ENCODE measurements at regions not wholly inside any gene's neighbourhood (a gene's known extent, or its start where the extent isn't known, plus 50 kb on each side); places are given as distances from the start of the nearest gene placed in this dataset.

DNA sequence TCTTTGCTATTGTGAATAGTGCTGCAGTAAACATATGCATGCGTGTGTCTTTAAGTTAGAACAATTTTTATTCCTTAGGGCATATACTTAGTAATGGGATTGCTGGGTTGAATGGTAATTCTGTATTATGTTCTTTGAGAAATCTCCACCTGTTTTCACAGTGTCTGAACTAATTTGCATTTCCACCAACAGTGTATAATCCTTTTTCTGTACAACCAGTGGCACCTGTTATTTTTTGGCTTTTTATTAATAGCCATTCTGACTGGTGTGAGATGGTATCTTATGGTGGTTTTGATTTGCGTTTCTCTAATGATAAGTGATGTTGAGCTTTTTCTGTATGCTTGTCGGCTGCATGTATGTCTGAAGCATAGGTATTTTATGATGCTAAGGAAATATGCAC is 820.8 kb upstream of the MAP3K7 start:
- H2AFZ ChIP-seq (ENCODE audit: insufficient read depth, low read depth, low read length, poor library complexity, severe bottlenecking): no peak overlapping the region
- no peak overlapping the region for H3K4me2 ChIP-seq (replicated peaks; ENCODE audit: extremely low read depth, low read length, poor library complexity, severe bottlenecking)
- no peaks in the 10 kb centered on the region for H3K36me3 Mint-ChIP-seq
- no peak for DNase-seq
- H3K4me1 ChIP-seq (ENCODE audit: control insufficient read depth in 1 of 2, insufficient read depth in 2 of 2, low read length in 2 of 2): no peaks in the 10 kb centered on the region
- no peak overlapping the region for H3K9ac ChIP-seq (ENCODE audit: insufficient read depth, low read length, poor library complexity, severe bottlenecking)
- H3K27me3 ChIP-seq (ENCODE audit: control insufficient read depth in 2 of 2, insufficient read depth in 2 of 2, low read length in 2 of 2): no peaks in the 10 kb centered on the region
- no peaks in the 10 kb centered on the region for H3K79me2 ChIP-seq (ENCODE audit: insufficient read depth, low read length)
- no peaks in the 10 kb centered on the region for H3K27me3 Mint-ChIP-seq (ENCODE audit: low read depth in 3 of 3)
- H3K9me3 Mint-ChIP-seq: peaks cover 2 to 17% (median 6%) of the 10 kb centered on the region in 7 donors
- WGBS (ENCODE audit: insufficient coverage): 90% methylated on average over 2 of the region's 3 CpGs
- no peaks in the 10 kb centered on the region for H4K20me1 ChIP-seq (ENCODE audit: insufficient read depth, low read length)
- H3K27ac Mint-ChIP-seq: no peak overlapping the region
- H3K4me3 ChIP-seq (replicated peaks in 1 of 3; ENCODE audit: low read depth in 2 of 3, low read length in 3 of 3): no peak overlapping the region
- H3K36me3 ChIP-seq (replicated peaks in 1 of 2; ENCODE audit: control insufficient read depth in 1 of 2, insufficient read depth in 2 of 2, low read length in 2 of 2): no peaks in the 10 kb centered on the region
- no peak overlapping the region for H3K4me3 Mint-ChIP-seq
- H3K9me3 ChIP-seq (replicated peaks in 1 of 2; ENCODE audit: control insufficient read depth in 1 of 2, insufficient read depth in 1 of 2, low read length in 2 of 2): peaks cover 12 to 17% of the 10 kb centered on the region in 2 donors
- no peak overlapping the region for H3K27ac ChIP-seq (ENCODE audit: low read depth in 1 of 2, low read length in 2 of 2)
- TF ChIP-seq, protein P1, sequence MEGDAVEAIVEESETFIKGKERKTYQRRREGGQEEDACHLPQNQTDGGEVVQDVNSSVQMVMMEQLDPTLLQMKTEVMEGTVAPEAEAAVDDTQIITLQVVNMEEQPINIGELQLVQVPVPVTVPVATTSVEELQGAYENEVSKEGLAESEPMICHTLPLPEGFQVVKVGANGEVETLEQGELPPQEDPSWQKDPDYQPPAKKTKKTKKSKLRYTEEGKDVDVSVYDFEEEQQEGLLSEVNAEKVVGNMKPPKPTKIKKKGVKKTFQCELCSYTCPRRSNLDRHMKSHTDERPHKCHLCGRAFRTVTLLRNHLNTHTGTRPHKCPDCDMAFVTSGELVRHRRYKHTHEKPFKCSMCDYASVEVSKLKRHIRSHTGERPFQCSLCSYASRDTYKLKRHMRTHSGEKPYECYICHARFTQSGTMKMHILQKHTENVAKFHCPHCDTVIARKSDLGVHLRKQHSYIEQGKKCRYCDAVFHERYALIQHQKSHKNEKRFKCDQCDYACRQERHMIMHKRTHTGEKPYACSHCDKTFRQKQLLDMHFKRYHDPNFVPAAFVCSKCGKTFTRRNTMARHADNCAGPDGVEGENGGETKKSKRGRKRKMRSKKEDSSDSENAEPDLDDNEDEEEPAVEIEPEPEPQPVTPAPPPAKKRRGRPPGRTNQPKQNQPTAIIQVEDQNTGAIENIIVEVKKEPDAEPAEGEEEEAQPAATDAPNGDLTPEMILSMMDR (IDR thresholded peaks at IDR 0.05): no peak
- H3K4me1 Mint-ChIP-seq: no peaks in the 10 kb centered on the region
- intact Hi-C loops (cut with micrococcal nuclease): no loop called here

DNA sequence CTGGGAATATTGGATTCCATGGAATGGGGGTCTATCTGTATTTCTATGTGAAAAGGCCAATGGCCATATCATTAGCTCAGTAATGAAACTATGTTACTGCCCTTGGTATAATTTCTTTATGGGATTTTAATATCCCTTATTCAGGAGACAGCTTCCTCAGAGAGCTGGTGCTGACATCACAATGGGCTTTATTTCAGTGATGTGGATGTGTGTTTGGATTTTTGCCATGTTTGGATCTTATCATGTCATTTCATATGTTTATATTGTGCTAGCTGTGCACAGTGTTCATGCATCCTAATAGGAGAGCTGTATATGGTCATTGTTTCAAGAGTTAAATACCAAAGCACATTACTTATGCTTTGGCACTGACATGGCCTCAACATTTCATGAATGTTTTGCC is 806.1 kb upstream of the MAP3K7 start:
- no peak overlapping the region for H3K4me2 ChIP-seq (replicated peaks; ENCODE audit: extremely low read depth, low read length, poor library complexity, severe bottlenecking)
- H3K79me2 ChIP-seq (ENCODE audit: insufficient read depth, low read length): no peaks in the 10 kb centered on the region
- no peaks in the 10 kb centered on the region for H4K20me1 ChIP-seq (ENCODE audit: insufficient read depth, low read length)
- no peak for DNase-seq
- H3K36me3 ChIP-seq (replicated peaks in 1 of 2; ENCODE audit: control insufficient read depth in 1 of 2, insufficient read depth in 2 of 2, low read length in 2 of 2): no peaks in the 10 kb centered on the region
- TF ChIP-seq, protein P1 (IDR thresholded peaks at IDR 0.05): no peak
- Mint-ChIP-seq H3K36me3 (no peaks in the 10 kb centered on the region), H3K4me3 (no peak overlapping the region), H3K9me3 (peaks cover 2 to 14% (median 5%) of the 10 kb centered on the region in 7 donors), H3K27ac (no peak overlapping the region), H3K4me1 (no peaks in the 10 kb centered on the region), H3K27me3 (ENCODE audit: low read depth in 3 of 3) (no peaks in the 10 kb centered on the region)
- H3K4me3 ChIP-seq (replicated peaks in 1 of 3; ENCODE audit: low read depth in 2 of 3, low read length in 3 of 3): no peak overlapping the region
- H2AFZ ChIP-seq (ENCODE audit: insufficient read depth, low read depth, low read length, poor library complexity, severe bottlenecking): no peak overlapping the region
- H3K27ac ChIP-seq (ENCODE audit: low read depth in 1 of 2, low read length in 2 of 2): no peak overlapping the region
- H3K9ac ChIP-seq (ENCODE audit: insufficient read depth, low read length, poor library complexity, severe bottlenecking): no peak overlapping the region
- H3K9me3 ChIP-seq (replicated peaks in 1 of 2; ENCODE audit: control insufficient read depth in 1 of 2, insufficient read depth in 1 of 2, low read length in 2 of 2): peaks cover under 1 to 2% of the 10 kb centered on the region in 2 donors
- intact Hi-C loops (cut with micrococcal nuclease): no loop called here
- H3K4me1 ChIP-seq (ENCODE audit: control insufficient read depth in 1 of 2, insufficient read depth in 2 of 2, low read length in 2 of 2): no peaks in the 10 kb centered on the region
- no peaks in the 10 kb centered on the region for H3K27me3 ChIP-seq (ENCODE audit: control insufficient read depth in 2 of 2, insufficient read depth in 2 of 2, low read length in 2 of 2)
